Body of pancreas (tissue), 4 donors: ENCODE measurements at regions not wholly inside any gene's neighbourhood (a gene's known extent, or its start where the extent isn't known, plus 50 kb on each side); places are given as distances from the start of the nearest gene placed in this dataset.

Experiments
- ATAC-seq: fragments of 150-250 bp; one replicate; pipeline ENCODE4 v1.9.1; 2016
- DNase-seq, 4 donors: peaks; one replicate each; pipeline ENCODE4 v3.0.0-alpha.2; 2019
- H3K27ac ChIP-seq, 4 donors: fragments of 200-600 bp; sonication (generic); 1 replicate in 3 of 4; 2 replicates in 1 of 4; pipeline versions ENCODE4 v1.5.1 to v1.6.1; 2016 to 2019; ENCODE audit warnings: mild to moderate bottlenecking in 1 of 4, mixed read lengths in 1 of 4, moderate library complexity in 1 of 4
- H3K27me3 ChIP-seq, 2 donors: fragments of 200-600 bp; sonication (generic); one replicate each; pipeline ENCODE4 v1.6.0; 2016; ENCODE audit warnings: mild to moderate bottlenecking in 1 of 2
- H3K36me3 ChIP-seq, 2 donors: fragments of 200-600 bp; sonication (generic); replicated peaks in 1 of 2; 2 replicates each; pipeline ENCODE4 v1.5.1; 2016; ENCODE audit warnings: low read depth in 2 of 2; ENCODE audit not compliant: insufficient read depth in 1 of 2
- H3K4me1 ChIP-seq: fragments of 200-600 bp; sonication (generic); one replicate; pipeline ENCODE4 v1.6.0; 2016
- H3K4me3 ChIP-seq, 2 donors: fragments of 200-600 bp; sonication (generic); 1 replicate in 1 of 2; 2 replicates in 1 of 2; pipeline ENCODE4 v1.5.1; 2016 to 2019
- H3K9me3 ChIP-seq, 3 donors: fragments of 200-600 bp; sonication (generic); 1 replicate in 2 of 3; 2 replicates in 1 of 3; pipeline ENCODE4 v1.5.1; 2016
- CTCF ChIP-seq, 7 experiments: fragments of 450-650 bp in 4 of 7; fragments of 200-600 bp in 3 of 7; sonication (generic) in 3 of 7; IDR thresholded peaks; one replicate each; pipeline ENCODE4 v1.5.1; 2016 to 2019; ENCODE audit warnings: antibody characterized with exemption in 7 of 7
- POLR2A ChIP-seq, 3 donors: fragments of 450-650 bp; IDR thresholded peaks; one replicate each; pipeline ENCODE4 v1.6.1; 2016; ENCODE audit warnings: antibody characterized with exemption in 3 of 3, mild to moderate bottlenecking in 2 of 3
- WGBS, 2 donors: methylation state at CpG; one replicate each; pipeline ENCODE4 v1.1.5; 2017; 5-methylcytosine and 5-hydroxymethylcytosine counted together
- intact Hi-C: fragments of 100-400 bp; cut with DNase I; formaldehyde crosslinking; loops from one replicate; pipeline ENCODE4 v1.15.1; 2023

GRCh38 chr13:33925563-33925962 lies 107.6 kb downstream of the RFC3 start:
- Histone ChIP-seq H3K9me3 (no peaks in the 10 kb centered on the region), H3K4me3 (no peak overlapping the region), H3K4me1 (no peaks in the 10 kb centered on the region), H3K36me3 (no peaks in the 10 kb centered on the region), H3K27ac (no peak overlapping the region), H3K27me3 (no peaks in the 10 kb centered on the region)
- intact Hi-C loops = no loop called here
- TF ChIP-seq CTCF (IDR thresholded peaks at IDR 0.05) (no peak), POLR2A (IDR thresholded peaks at IDR 0.05) (no peak)
- DNase-seq (no peak), ATAC-seq (no peak)
- WGBS, 2 donors = 89 to 97% methylated on average over 1 of the region's 1 CpG

GRCh38 chr13:33927315-33927714 lies 109.4 kb downstream of the RFC3 start:
- Histone ChIP-seq H3K27ac (no peak overlapping the region), H3K27me3 (no peaks in the 10 kb centered on the region), H3K9me3 (no peaks in the 10 kb centered on the region), H3K4me1 (no peaks in the 10 kb centered on the region), H3K4me3 (no peak overlapping the region), H3K36me3 (no peaks in the 10 kb centered on the region)
- ATAC-seq = peak; percentile 12
- TF ChIP-seq POLR2A (IDR thresholded peaks at IDR 0.05) (no peak), CTCF (IDR thresholded peaks at IDR 0.05) (no peak)
- DNase-seq = no peak
- intact Hi-C loops = no loop called here
- 63 to 85% methylated on average over 1 of the region's 1 CpG for WGBS, 2 donors

- Histone ChIP-seq H3K36me3 (no peaks in the 10 kb centered on the region), H3K27me3 (no peaks in the 10 kb centered on the region), H3K9me3 (no peaks in the 10 kb centered on the region), H3K4me1 (peaks cover 8% of the 10 kb centered on the region), H3K27ac (no peak overlapping the region), H3K4me3 (no peak overlapping the region)
- TF ChIP-seq CTCF (IDR thresholded peaks at IDR 0.05) (peak in 6 of 7 experiments; percentile 25 to 59 (median 54)), POLR2A (IDR thresholded peaks at IDR 0.05) (no peak)
- 81 to 88% methylated on average over 5 of the region's 5 CpGs for WGBS, 2 donors
- ATAC-seq = peak; percentile 60
- intact Hi-C loops = loop anchor here (10.0 kb wide), 1 partner anchor 1233 kb away; no protein-coding TSS in a partner anchor
- DNase-seq = peak in 2 of 4 donors; percentile 13 to 34
These were observed 113.7 kb downstream of the RFC3 start for GRCh38 chr13:33931397-33932311.

GRCh38 chr13:33932769-33933406 lies 114.9 kb downstream of the RFC3 start:
- intact Hi-C loops = loop anchor here (10.0 kb wide), 1 partner anchor 1232 kb away; no protein-coding TSS in a partner anchor
- Histone ChIP-seq H3K27me3 (no peaks in the 10 kb centered on the region), H3K36me3 (no peaks in the 10 kb centered on the region), H3K9me3 (no peaks in the 10 kb centered on the region), H3K4me3 (no peak overlapping the region), H3K27ac (no peak overlapping the region), H3K4me1 (peaks cover 8% of the 10 kb centered on the region)
- TF ChIP-seq POLR2A (IDR thresholded peaks at IDR 0.05) = no peak
- no peak for TF ChIP-seq CTCF (IDR thresholded peaks at IDR 0.05)
- 42 to 53% methylated on average over 3 of the region's 3 CpGs for WGBS, 2 donors
- ATAC-seq = no peak
- DNase-seq = no peak
